ENCODE measurements at regions not wholly inside any gene's neighbourhood (a gene's known extent, or its start where the extent isn't known, plus 50 kb on each side); places are given as distances from the start of the nearest gene placed in this dataset.

DNA sequence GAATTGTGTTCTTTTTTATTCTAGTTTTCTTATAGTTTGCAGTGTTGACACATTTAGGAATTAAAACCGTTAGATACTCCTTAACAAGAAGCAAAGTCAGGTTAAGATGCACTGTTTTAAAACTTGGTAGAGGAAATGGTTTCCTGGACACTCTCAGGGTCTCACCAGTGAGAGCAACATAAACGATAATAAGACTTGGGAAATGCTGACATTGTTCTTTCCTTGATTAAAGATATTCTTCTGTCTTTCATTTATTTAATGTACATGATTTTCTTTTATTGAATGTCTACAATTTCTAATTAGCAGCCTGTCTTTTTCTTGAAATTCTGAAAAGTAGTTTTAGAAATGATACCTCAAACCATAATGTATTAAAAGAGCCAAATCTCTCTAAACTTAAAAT, 707.9 kb upstream of the CHD1 start:
- TF ChIP-seq CTCF (conservative IDR thresholded peaks at IDR 0.05) (no peak), ZFX (IDR thresholded peaks at IDR 0.05) (no peak)

Data from C4-2B (cell line).